GM12878 (cell line): ENCODE measurements at regions not wholly inside any gene's neighbourhood (a gene's known extent, or its start where the extent isn't known, plus 50 kb on each side); places are given as distances from the start of the nearest gene placed in this dataset.

ENCODE experiments used
- ATAC-seq: fragments of 200-7000 bp; cut with Tn5 transposase; 3 replicates; pipeline ENCODE4 v1.9.1; 2020; ENCODE audit warnings: mild to moderate bottlenecking, moderate library complexity
- BruUV-seq: library from RNA; stranded (reverse); fragments of 400-500 nt; replicated peaks from 2 replicates; lab custom pipeline; 2021; lab: Mats Ljungman, UMichigan
- CTCF ChIA-PET: fragments of 300-600 bp; sonication (Branson Sonifier 250); formaldehyde crosslinking; extraction: SDS; loops from one replicate; lab custom pipeline; 2021; ENCODE audit warnings: inconsistent platforms; lab: Yijun Ruan, JAX
- POLR2A ChIA-PET: fragments of 350-600 bp; formaldehyde crosslinking; extraction: SDS; loops from one replicate; lab custom pipeline; 2021; ENCODE audit warnings: inconsistent platforms; lab: Charles Lee
- RAD21 ChIA-PET: fragments of 300-600 bp; sonication (Branson Sonifier 250); formaldehyde crosslinking; loops from one replicate; lab custom pipeline; 2023; ENCODE audit warnings: antibody characterized with exemption; ENCODE audit not compliant: unreplicated experiment; lab: Charles Lee
- SMC1A ChIA-PET: fragments of 300-600 bp; sonication (Branson Sonifier 250); formaldehyde crosslinking; loops from one replicate; lab custom pipeline; 2023; ENCODE audit not compliant: unreplicated experiment, uncharacterized antibody; lab: Charles Lee
- DNase-seq: peaks from one replicate; pipeline ENCODE4 v3.0.0-alpha.2; 2011; ENCODE audit warnings: low read depth, low spot score
- FAIRE-seq: peaks from 3 replicates; lab custom pipeline; 2011; peaks lifted over from hg19 to GRCh38; lab: Jason Lieb, UNC
- H2AFZ ChIP-seq: 2 replicates; pipeline ENCODE4 v1.6.0; 2011; ENCODE audit warnings: low read depth, low read length, control low read depth; ENCODE audit not compliant: control insufficient read depth
- H3K27ac ChIP-seq: 2 replicates; pipeline ENCODE4 v1.5.1; 2011; ENCODE audit warnings: control low read depth; ENCODE audit not compliant: control insufficient read depth, insufficient read depth
- H3K27me3 ChIP-seq, 2 experiments: replicated peaks in 1 of 2; 2 replicates each; pipeline versions ENCODE4 v1.6.0 to v1.6.1; 2011; ENCODE audit warnings: low read length in 1 of 2; ENCODE audit not compliant: control insufficient read depth in 2 of 2, insufficient read depth in 2 of 2
- H3K36me3 ChIP-seq, 2 experiments: 2 replicates each; pipeline ENCODE4 v1.5.1; 2011; ENCODE audit warnings: low read length in 1 of 2; ENCODE audit not compliant: control insufficient read depth in 2 of 2, insufficient read depth in 2 of 2
- H3K4me1 ChIP-seq: 2 replicates; pipeline ENCODE4 v1.6.1; 2011; ENCODE audit warnings: mild to moderate bottlenecking, low read length, moderate library complexity, mixed read lengths; ENCODE audit not compliant: control insufficient read depth, insufficient read depth
- H3K4me2 ChIP-seq: 2 replicates; pipeline ENCODE4 v1.6.0; 2011; ENCODE audit warnings: control low read depth; ENCODE audit not compliant: control insufficient read depth, insufficient read depth
- H3K4me3 ChIP-seq: fragments of 200-600 bp; sonication (generic); 2 replicates; pipeline ENCODE4 v1.5.1; 2016
- H3K79me2 ChIP-seq: 2 replicates; pipeline ENCODE4 v1.6.0; 2011; ENCODE audit warnings: low read length; ENCODE audit not compliant: control insufficient read depth, insufficient read depth
- H3K9ac ChIP-seq: 2 replicates; pipeline ENCODE4 v1.8.0; 2011; ENCODE audit warnings: low read length, control low read depth, mixed read lengths; ENCODE audit not compliant: control insufficient read depth, insufficient read depth
- H3K9me3 ChIP-seq: replicated peaks from 3 replicates; pipeline ENCODE4 v1.5.1; 2011; ENCODE audit warnings: mild to moderate bottlenecking, low read length; ENCODE audit not compliant: control insufficient read depth, insufficient read depth
- H4K20me1 ChIP-seq: 2 replicates; pipeline ENCODE4 v1.6.0; 2011; ENCODE audit not compliant: control insufficient read depth, insufficient read depth
- BCL11A ChIP-seq: IDR thresholded peaks from 2 replicates; pipeline ENCODE4 v1.6.1; 2011; ENCODE audit warnings: low read depth, low read length
- DPF2 ChIP-seq: fragments of 450-650 bp; IDR thresholded peaks from 2 replicates; pipeline ENCODE4 v1.6.1; 2017; ENCODE audit warnings: mild to moderate bottlenecking
- GATAD2B ChIP-seq: fragments of 450-650 bp; conservative IDR thresholded peaks from 2 replicates; pipeline ENCODE4 v1.6.1; 2017; ENCODE audit warnings: low read depth, mild to moderate bottlenecking, moderate library complexity
- KDM1A ChIP-seq: fragments of 200-600 bp; sonication (generic); IDR thresholded peaks from 2 replicates; pipeline ENCODE4 v1.6.1; 2016; ENCODE audit warnings: borderline replicate concordance
- SUPT20H ChIP-seq: IDR thresholded peaks from 2 replicates; pipeline ENCODE4 v1.6.1; 2011; ENCODE audit warnings: low read depth, mild to moderate bottlenecking, low read length, moderate library complexity, borderline replicate concordance; ENCODE audit not compliant: control insufficient read depth
- WGBS: methylation state at CpG from one replicate; pipeline ENCODE4 v1.1.6; 2016; ENCODE audit warnings: low lambda C conversion rate; ENCODE audit not compliant: insufficient replicate concordance, insufficient coverage; ENCODE audit errors: missing lambda C conversion rate; 5-methylcytosine and 5-hydroxymethylcytosine counted together
- in situ Hi-C: fragments of 300-500 bp; cut with MboI; formaldehyde crosslinking; loops from 9 replicates; pipeline ENCODE4 v1.14.3; 2018; ENCODE audit warnings: mixed read lengths
- intact Hi-C: fragments of 100-400 bp; cut with micrococcal nuclease; formaldehyde crosslinking; loops from one replicate; pipeline ENCODE4 v1.14.2; 2022; ENCODE audit not compliant: unreplicated experiment
- TF ChIP-seq, protein P1 (sequence below): IDR thresholded peaks from 2 replicates; pipeline ENCODE4 v1.6.1; 2011; ENCODE audit warnings: low read depth, mild to moderate bottlenecking, low read length, moderate library complexity, borderline replicate concordance; ENCODE audit errors: extremely low read depth
- TF ChIP-seq, protein P2 (sequence below): fragments of 450-650 bp; IDR thresholded peaks from 2 replicates; pipeline ENCODE4 v1.6.1; 2014; ENCODE audit warnings: mild to moderate bottlenecking
- TF ChIP-seq, protein P3 (sequence below): IDR thresholded peaks from 2 replicates; pipeline ENCODE4 v1.6.1; 2012; ENCODE audit warnings: improper control_type of control experiment, low read depth, low read length; ENCODE audit not compliant: insufficient replicate concordance
- TF ChIP-seq, protein P4 (sequence below): fragments of 450-650 bp; formaldehyde crosslinking; IDR thresholded peaks from 2 replicates; pipeline ENCODE4 v1.4.0; 2022; ENCODE audit warnings: mild to moderate bottlenecking, moderate library complexity
- TF ChIP-seq, protein P5 (sequence below): fragments of 450-650 bp; IDR thresholded peaks from 2 replicates; pipeline ENCODE4 v1.6.1; 2017; ENCODE audit warnings: mild to moderate bottlenecking, low read depth, inconsistent platforms; ENCODE audit not compliant: poor library complexity, severe bottlenecking

DNA sequence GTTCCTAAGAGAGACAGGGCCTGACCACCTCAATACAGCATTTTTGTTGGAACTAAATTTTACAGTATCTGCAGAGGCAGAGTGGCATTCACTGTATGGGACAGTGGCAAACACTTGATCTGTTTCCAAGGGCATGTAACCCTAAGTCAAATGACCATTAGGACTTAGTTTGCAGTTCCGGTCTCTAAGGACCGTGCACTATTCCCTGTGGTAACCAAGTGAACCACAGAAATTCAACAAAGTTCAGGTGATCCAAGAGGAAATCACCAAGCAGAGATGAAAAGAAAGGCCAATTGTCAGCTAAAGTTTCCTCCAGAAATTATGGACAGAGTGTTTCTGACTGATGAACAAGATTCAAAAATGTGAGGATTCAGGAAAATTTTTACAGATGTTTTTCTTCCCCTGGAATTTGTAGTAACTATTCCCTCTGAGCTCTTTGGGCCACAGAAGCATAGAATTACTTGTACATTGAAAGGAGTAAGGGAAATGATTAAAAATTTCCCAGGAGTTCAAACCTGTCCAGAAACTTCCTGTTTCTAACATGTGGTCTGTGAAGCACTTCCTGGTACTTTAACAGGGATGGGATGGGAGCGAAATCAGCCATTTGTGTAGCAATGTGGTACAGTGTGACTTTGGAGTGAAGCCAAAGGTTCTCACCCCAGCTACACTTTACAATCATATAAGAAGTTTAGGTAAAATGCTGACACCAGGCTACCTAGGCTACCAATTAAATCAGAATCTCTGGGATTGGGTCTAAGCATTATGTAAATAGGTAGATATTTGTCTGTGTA lies 266.1 kb upstream of the MAP3K1 start:
- ChIA-PET CTCF (interaction anchor here (0.9 kb wide), 1 partner anchor 79 kb away, joined by 3 read pairs; no protein-coding TSS in a partner anchor), RAD21 (no interaction called here), SMC1A (no interaction called here), POLR2A (no interaction called here)
- H3K4me1 ChIP-seq: no peaks in the 10 kb centered on the region
- H3K4me3 ChIP-seq: no peak overlapping the region
- 63% methylated on average over 3 of the region's 3 CpGs for WGBS
- BruUV-seq: no TSS peak
- no peak overlapping the region for H3K27ac ChIP-seq
- H2AFZ ChIP-seq: no peak overlapping the region
- FAIRE-seq (no peak), DNase-seq (no peak), ATAC-seq (no peak)
- no peak overlapping the region for H3K4me2 ChIP-seq
- H4K20me1 ChIP-seq: no peaks in the 10 kb centered on the region
- H3K36me3 ChIP-seq: no peaks in the 10 kb centered on the region
- peaks cover 0 to 1% of the 10 kb centered on the region in 2 experiments; a peak in 1 of 4 replicates for H3K27me3 ChIP-seq
- H3K9ac ChIP-seq: no peak overlapping the region
- no peaks in the 10 kb centered on the region for H3K79me2 ChIP-seq
- no peaks in the 10 kb centered on the region for H3K9me3 ChIP-seq
- intact Hi-C loops: no loop called here
- in situ Hi-C loops: no loop called here
- no peak for TF ChIP-seq BCL11A
- TF ChIP-seq, protein P1, sequence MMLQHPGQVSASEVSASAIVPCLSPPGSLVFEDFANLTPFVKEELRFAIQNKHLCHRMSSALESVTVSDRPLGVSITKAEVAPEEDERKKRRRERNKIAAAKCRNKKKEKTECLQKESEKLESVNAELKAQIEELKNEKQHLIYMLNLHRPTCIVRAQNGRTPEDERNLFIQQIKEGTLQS: no peak
- no peak for TF ChIP-seq KDM1A
- TF ChIP-seq DPF2: no peak
- TF ChIP-seq GATAD2B: no peak
- TF ChIP-seq, protein P2, sequence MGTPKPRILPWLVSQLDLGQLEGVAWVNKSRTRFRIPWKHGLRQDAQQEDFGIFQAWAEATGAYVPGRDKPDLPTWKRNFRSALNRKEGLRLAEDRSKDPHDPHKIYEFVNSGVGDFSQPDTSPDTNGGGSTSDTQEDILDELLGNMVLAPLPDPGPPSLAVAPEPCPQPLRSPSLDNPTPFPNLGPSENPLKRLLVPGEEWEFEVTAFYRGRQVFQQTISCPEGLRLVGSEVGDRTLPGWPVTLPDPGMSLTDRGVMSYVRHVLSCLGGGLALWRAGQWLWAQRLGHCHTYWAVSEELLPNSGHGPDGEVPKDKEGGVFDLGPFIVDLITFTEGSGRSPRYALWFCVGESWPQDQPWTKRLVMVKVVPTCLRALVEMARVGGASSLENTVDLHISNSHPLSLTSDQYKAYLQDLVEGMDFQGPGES: no peak
- TF ChIP-seq, protein P3, sequence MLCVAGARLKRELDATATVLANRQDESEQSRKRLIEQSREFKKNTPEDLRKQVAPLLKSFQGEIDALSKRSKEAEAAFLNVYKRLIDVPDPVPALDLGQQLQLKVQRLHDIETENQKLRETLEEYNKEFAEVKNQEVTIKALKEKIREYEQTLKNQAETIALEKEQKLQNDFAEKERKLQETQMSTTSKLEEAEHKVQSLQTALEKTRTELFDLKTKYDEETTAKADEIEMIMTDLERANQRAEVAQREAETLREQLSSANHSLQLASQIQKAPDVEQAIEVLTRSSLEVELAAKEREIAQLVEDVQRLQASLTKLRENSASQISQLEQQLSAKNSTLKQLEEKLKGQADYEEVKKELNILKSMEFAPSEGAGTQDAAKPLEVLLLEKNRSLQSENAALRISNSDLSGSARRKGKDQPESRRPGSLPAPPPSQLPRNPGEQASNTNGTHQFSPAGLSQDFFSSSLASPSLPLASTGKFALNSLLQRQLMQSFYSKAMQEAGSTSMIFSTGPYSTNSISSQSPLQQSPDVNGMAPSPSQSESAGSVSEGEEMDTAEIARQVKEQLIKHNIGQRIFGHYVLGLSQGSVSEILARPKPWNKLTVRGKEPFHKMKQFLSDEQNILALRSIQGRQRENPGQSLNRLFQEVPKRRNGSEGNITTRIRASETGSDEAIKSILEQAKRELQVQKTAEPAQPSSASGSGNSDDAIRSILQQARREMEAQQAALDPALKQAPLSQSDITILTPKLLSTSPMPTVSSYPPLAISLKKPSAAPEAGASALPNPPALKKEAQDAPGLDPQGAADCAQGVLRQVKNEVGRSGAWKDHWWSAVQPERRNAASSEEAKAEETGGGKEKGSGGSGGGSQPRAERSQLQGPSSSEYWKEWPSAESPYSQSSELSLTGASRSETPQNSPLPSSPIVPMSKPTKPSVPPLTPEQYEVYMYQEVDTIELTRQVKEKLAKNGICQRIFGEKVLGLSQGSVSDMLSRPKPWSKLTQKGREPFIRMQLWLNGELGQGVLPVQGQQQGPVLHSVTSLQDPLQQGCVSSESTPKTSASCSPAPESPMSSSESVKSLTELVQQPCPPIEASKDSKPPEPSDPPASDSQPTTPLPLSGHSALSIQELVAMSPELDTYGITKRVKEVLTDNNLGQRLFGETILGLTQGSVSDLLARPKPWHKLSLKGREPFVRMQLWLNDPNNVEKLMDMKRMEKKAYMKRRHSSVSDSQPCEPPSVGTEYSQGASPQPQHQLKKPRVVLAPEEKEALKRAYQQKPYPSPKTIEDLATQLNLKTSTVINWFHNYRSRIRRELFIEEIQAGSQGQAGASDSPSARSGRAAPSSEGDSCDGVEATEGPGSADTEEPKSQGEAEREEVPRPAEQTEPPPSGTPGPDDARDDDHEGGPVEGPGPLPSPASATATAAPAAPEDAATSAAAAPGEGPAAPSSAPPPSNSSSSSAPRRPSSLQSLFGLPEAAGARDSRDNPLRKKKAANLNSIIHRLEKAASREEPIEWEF: no peak
- TF ChIP-seq SUPT20H: no peak
- TF ChIP-seq, protein P4, sequence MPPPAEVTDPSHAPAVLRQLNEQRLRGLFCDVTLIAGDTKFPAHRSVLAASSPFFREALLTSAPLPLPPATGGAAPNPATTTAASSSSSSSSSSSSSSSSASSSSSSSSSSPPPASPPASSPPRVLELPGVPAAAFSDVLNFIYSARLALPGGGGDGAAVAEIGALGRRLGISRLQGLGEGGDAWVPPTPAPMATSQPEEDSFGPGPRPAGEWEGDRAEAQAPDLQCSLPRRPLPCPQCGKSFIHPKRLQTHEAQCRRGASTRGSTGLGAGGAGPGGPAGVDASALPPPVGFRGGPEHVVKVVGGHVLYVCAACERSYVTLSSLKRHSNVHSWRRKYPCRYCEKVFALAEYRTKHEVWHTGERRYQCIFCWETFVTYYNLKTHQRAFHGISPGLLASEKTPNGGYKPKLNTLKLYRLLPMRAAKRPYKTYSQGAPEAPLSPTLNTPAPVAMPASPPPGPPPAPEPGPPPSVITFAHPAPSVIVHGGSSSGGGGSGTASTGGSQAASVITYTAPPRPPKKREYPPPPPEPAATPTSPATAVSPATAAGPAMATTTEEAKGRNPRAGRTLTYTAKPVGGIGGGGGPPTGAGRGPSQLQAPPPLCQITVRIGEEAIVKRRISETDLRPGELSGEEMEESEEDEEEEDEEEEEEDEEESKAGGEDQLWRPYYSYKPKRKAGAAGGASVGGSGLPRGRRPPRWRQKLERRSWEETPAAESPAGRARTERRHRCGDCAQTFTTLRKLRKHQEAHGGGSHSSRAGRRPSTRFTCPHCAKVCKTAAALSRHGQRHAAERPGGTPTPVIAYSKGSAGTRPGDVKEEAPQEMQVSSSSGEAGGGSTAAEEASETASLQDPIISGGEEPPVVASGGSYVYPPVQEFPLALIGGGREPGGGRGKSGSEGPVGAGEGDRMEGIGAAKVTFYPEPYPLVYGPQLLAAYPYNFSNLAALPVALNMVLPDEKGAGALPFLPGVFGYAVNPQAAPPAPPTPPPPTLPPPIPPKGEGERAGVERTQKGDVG (CRISPR knock-in tag): no peak
- TF ChIP-seq, protein P5, sequence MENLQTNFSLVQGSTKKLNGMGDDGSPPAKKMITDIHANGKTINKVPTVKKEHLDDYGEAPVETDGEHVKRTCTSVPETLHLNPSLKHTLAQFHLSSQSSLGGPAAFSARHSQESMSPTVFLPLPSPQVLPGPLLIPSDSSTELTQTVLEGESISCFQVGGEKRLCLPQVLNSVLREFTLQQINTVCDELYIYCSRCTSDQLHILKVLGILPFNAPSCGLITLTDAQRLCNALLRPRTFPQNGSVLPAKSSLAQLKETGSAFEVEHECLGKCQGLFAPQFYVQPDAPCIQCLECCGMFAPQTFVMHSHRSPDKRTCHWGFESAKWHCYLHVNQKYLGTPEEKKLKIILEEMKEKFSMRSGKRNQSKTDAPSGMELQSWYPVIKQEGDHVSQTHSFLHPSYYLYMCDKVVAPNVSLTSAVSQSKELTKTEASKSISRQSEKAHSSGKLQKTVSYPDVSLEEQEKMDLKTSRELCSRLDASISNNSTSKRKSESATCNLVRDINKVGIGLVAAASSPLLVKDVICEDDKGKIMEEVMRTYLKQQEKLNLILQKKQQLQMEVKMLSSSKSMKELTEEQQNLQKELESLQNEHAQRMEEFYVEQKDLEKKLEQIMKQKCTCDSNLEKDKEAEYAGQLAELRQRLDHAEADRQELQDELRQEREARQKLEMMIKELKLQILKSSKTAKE: no peak
